ENCODE measurements at regions not wholly inside any gene's neighbourhood (a gene's known extent, or its start where the extent isn't known, plus 50 kb on each side); places are given as distances from the start of the nearest gene placed in this dataset.
A peak's percentile ranks its signal among the peaks of the same experiment; 100 is the strongest.

DNA sequence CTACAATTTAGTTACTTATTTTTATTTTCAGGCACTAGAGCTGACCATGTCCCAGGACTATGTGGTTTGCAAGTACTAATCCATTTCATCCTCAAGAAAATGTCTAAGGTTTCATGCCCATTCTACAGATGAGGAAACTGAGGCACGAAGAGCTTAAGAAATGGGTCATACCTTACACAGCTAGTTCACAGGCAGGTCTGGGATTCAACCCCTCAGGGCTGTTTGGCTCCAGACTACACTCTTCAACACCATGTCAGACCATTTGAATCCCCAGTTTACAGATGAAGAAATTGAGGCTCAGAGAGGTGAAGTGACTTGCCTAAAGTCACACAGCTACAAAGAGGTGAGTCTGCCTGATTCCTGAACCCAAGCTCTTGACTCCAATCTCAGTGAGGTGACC is 144.1 kb downstream of the MIAT start:
- no peak for DNase-seq
- Histone ChIP-seq H3K4me3 (ENCODE audit: low read length) (no peak overlapping the region), H3K27me3 (ENCODE audit: control insufficient read depth, insufficient read depth, low read length) (peaks cover 20% of the 10 kb centered on the region), H3K9me3 (replicated peaks; ENCODE audit: control insufficient read depth, low read depth, low read length) (no peaks in the 10 kb centered on the region), H3K36me3 (ENCODE audit: control insufficient read depth, insufficient read depth, low read length) (no peaks in the 10 kb centered on the region), H3K27ac (ENCODE audit: low read length) (no peak overlapping the region), H3K4me1 (ENCODE audit: control insufficient read depth, insufficient read depth, low read length) (no peaks in the 10 kb centered on the region)
- 100% methylated on average over 1 of the region's 1 CpG for WGBS (ENCODE audit: insufficient coverage)

DNA sequence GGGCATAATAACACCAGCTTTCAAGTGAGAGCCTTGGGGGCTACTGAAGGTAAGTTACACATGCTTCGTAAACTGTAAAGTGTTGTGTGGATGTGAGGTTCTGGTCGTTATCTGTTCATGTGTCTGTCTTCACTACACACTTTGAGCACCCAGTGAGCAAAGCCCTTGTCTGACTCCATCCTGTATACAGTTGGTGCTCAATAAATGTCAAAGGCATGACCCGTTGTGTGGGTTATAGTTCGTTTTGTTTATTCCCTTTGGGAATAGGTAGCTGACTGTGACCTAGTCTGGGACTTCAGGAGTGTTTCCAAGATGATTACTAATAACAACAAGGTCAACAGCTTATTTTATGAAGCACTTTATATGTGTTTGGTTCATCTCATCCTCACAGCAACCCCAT is 146.9 kb downstream of the MIAT start:
- Histone ChIP-seq H3K4me1 (ENCODE audit: control insufficient read depth, insufficient read depth, low read length) (no peaks in the 10 kb centered on the region), H3K9me3 (replicated peaks; ENCODE audit: control insufficient read depth, low read depth, low read length) (no peaks in the 10 kb centered on the region), H3K27me3 (ENCODE audit: control insufficient read depth, insufficient read depth, low read length) (peaks cover 20% of the 10 kb centered on the region), H3K36me3 (ENCODE audit: control insufficient read depth, insufficient read depth, low read length) (no peaks in the 10 kb centered on the region), H3K27ac (ENCODE audit: low read length) (no peak overlapping the region), H3K4me3 (ENCODE audit: low read length) (no peak overlapping the region)
- no peak for DNase-seq
- 100% methylated on average over 1 of the region's 4 CpGs for WGBS (ENCODE audit: insufficient coverage)

DNA sequence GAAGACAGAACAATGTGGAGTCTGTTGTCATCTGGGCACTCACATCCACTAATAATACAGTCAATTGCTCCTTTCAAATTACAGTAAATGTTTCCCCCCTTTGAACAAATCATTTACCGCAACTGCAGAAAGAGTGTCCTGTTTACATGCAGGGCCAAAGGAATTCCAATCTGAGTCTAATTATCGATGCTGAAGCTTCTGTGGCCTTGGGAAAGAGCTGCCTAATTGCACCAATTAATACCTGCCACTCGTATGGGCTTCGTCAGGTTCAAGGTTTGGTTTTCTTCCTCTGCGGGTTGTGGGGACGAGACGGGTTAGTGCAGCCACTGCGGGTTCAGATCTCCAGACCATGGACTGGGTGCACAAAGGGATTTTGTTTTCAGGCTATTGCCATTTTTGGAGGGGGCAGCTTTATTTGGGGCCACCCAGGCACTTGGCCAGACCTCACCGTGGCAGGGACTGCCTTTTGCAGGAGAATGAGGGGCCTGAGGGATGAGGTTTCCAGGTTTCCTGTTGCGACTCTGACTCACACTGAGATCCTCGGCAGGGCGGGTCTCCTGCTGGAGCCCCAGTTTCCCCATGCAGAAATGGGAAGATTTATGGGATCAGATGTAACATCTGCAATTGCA is 147.6 kb downstream of the MIAT start:
- H3K36me3 ChIP-seq (ENCODE audit: control insufficient read depth, insufficient read depth, low read length), result no peaks in the 10 kb centered on the region
- WGBS (ENCODE audit: insufficient coverage), result 42% methylated on average over 7 of the region's 12 CpGs
- no peaks in the 10 kb centered on the region for H3K9me3 ChIP-seq (replicated peaks; ENCODE audit: control insufficient read depth, low read depth, low read length)
- peaks cover 20% of the 10 kb centered on the region for H3K27me3 ChIP-seq (ENCODE audit: control insufficient read depth, insufficient read depth, low read length)
- no peak overlapping the region for H3K27ac ChIP-seq (ENCODE audit: low read length)
- DNase-seq, result no peak
- H3K4me1 ChIP-seq (ENCODE audit: control insufficient read depth, insufficient read depth, low read length), result no peaks in the 10 kb centered on the region
- no peak overlapping the region for H3K4me3 ChIP-seq (ENCODE audit: low read length)

DNA sequence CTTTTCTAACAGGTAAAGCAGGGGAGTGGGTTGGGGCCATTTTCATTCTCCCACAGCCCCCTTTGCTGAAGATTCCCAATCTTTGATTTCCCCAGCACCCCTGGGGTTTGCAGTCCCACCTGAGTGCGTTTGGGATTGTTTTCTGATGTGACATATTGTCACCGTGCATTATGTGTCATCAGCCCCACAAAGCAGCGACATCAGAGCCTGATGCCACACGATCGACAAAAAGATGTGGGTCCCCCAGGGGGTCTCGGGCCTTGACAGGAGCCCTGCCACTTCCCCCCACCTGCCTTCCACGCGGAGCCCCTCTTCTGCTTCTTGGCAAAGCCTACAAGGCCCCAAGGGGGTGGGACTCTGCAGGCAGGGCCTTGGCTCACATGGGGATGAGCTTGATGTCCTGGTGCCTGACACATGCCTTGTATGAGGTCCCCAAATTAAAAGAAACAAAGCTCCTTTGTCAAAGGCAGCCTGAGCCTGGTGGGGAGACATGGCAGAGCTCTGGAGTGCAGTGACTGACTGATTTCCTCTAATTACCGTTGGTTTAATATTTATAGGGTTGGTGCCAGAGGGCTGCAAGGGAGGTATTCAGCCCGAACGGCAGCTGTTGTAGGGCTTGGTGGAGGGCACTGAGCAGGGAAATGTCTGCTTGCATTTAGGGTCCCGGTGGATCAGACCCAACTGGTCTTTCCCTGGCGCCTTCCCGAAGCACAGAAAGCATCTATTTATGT is 149.2 kb downstream of the MIAT start:
- Histone ChIP-seq H3K9me3 (replicated peaks; ENCODE audit: control insufficient read depth, low read depth, low read length) (no peaks in the 10 kb centered on the region), H3K36me3 (ENCODE audit: control insufficient read depth, insufficient read depth, low read length) (no peaks in the 10 kb centered on the region)
- WGBS (ENCODE audit: insufficient coverage), result 55% methylated on average over 7 of the region's 14 CpGs

DNA sequence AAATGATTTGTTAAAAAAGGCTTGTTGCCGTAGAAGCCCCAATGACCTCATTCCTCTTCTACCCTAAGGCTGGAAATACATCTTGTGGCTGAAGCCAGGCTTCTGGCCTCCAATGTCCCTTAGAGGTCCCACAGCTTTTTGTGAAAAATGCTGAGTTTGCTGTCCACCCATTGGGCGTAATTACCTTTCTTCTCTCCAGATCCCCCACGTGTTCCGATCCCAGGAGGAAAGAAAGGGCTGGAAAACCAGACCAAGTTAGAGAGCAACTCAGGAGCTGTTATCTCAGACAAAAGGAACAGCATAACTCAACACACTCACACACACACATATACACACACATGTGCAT is 154.2 kb downstream of the MIAT start:
- 54% methylated on average over 3 of the region's 4 CpGs for WGBS (ENCODE audit: insufficient coverage)
- H3K4me3 ChIP-seq (ENCODE audit: low read length), result no peak overlapping the region
- H3K9me3 ChIP-seq (replicated peaks; ENCODE audit: control insufficient read depth, low read depth, low read length), result no peaks in the 10 kb centered on the region
- DNase-seq, result peak; percentile 68
- H3K27ac ChIP-seq (ENCODE audit: low read length), result no peak overlapping the region
- no peaks in the 10 kb centered on the region for H3K36me3 ChIP-seq (ENCODE audit: control insufficient read depth, insufficient read depth, low read length)
- H3K4me1 ChIP-seq (ENCODE audit: control insufficient read depth, insufficient read depth, low read length), result peaks cover 11% of the 10 kb centered on the region
- H3K27me3 ChIP-seq (ENCODE audit: control insufficient read depth, insufficient read depth, low read length), result peaks cover 3% of the 10 kb centered on the region

More for the DNA sequence above, 149.2 kb downstream of the MIAT start:
- H3K27ac ChIP-seq (ENCODE audit: low read length), result no peak overlapping the region
- H3K4me1 ChIP-seq (ENCODE audit: control insufficient read depth, insufficient read depth, low read length), result peaks cover 10% of the 10 kb centered on the region
- no peak for DNase-seq
- no peak overlapping the region for H3K4me3 ChIP-seq (ENCODE audit: low read length)
- H3K27me3 ChIP-seq (ENCODE audit: control insufficient read depth, insufficient read depth, low read length), result peaks cover 20% of the 10 kb centered on the region

DNA sequence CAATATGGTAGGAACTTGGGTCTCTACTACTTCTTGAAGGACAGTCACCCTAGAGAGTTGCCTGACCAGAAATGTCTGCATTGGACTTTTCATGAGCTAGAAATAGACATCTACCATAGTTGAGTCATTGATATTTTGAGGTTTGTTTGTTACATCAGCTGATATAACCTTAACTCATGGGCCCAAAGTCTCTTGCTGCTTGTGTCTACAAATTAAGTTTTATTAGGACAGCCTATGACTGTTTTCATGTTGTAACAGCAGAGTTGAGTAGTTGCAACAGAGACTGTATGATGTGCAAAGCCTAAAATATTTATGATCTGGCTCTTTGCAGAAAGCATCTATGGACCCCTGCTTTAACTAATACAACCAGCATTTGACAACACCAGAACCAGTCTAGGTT is 155.3 kb downstream of the MIAT start:
- H3K27ac ChIP-seq (ENCODE audit: low read length), result no peak overlapping the region
- no peaks in the 10 kb centered on the region for H3K9me3 ChIP-seq (replicated peaks; ENCODE audit: control insufficient read depth, low read depth, low read length)
- no peaks in the 10 kb centered on the region for H3K36me3 ChIP-seq (ENCODE audit: control insufficient read depth, insufficient read depth, low read length)
- peaks cover 11% of the 10 kb centered on the region for H3K4me1 ChIP-seq (ENCODE audit: control insufficient read depth, insufficient read depth, low read length)
- H3K4me3 ChIP-seq (ENCODE audit: low read length), result no peak overlapping the region
- no peaks in the 10 kb centered on the region for H3K27me3 ChIP-seq (ENCODE audit: control insufficient read depth, insufficient read depth, low read length)
- no peak for DNase-seq

DNA sequence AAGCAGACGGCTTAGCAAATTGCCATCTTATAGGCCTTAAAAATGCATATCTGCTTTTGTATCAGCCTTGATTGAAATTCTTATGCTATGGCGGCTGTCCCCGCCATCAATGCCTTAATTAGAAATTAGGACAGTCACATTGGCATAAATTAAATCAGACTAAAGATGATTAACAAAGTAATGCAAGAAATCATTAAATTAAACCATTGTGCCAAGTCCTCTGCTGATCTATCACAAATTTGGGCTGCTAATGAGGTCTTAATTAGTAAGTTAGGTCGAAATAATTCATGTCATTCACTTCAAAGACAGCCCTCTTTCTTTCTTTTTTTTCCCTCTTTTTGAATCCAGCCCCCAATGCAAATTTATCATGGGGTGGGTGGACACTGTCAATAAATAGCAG is 159.3 kb downstream of the MIAT start:
- H3K27ac ChIP-seq (ENCODE audit: low read length), result no peak overlapping the region
- H3K4me3 ChIP-seq (ENCODE audit: low read length), result no peak overlapping the region
- H3K27me3 ChIP-seq (ENCODE audit: control insufficient read depth, insufficient read depth, low read length), result no peaks in the 10 kb centered on the region
- no peak for DNase-seq
- H3K4me1 ChIP-seq (ENCODE audit: control insufficient read depth, insufficient read depth, low read length), result no peaks in the 10 kb centered on the region
- H3K9me3 ChIP-seq (replicated peaks; ENCODE audit: control insufficient read depth, low read depth, low read length), result peaks cover 11% of the 10 kb centered on the region
- no peaks in the 10 kb centered on the region for H3K36me3 ChIP-seq (ENCODE audit: control insufficient read depth, insufficient read depth, low read length)
- 14% methylated on average over 1 of the region's 4 CpGs for WGBS (ENCODE audit: insufficient coverage)

DNA sequence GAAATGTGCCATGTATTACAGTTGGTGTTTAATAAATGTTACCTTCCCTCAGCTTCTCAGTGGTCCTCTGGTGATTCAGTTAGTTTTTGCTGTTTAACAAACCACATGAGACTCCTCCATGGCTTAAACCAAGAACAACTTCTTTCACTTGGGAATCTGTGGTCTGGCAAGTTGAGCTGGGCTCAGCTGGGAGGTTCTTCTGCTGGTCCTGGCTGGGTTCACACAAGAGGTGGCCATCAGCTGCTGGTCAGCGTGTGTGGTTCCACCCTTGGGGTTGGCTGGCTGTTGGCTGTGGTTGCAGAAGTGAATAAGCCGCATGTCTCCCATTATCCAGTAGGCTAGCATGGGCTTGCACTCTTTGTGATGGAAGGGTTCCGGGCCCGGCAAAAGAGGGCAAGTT is 160.5 kb downstream of the MIAT start:
- no peaks in the 10 kb centered on the region for H3K36me3 ChIP-seq (ENCODE audit: control insufficient read depth, insufficient read depth, low read length)
- no peaks in the 10 kb centered on the region for H3K27me3 ChIP-seq (ENCODE audit: control insufficient read depth, insufficient read depth, low read length)
- no peak for DNase-seq
- no peaks in the 10 kb centered on the region for H3K4me1 ChIP-seq (ENCODE audit: control insufficient read depth, insufficient read depth, low read length)
- peaks cover 11% of the 10 kb centered on the region for H3K9me3 ChIP-seq (replicated peaks; ENCODE audit: control insufficient read depth, low read depth, low read length)
- 57% methylated on average over 4 of the region's 4 CpGs for WGBS (ENCODE audit: insufficient coverage)
- no peak overlapping the region for H3K27ac ChIP-seq (ENCODE audit: low read length)
- no peak overlapping the region for H3K4me3 ChIP-seq (ENCODE audit: low read length)

DNA sequence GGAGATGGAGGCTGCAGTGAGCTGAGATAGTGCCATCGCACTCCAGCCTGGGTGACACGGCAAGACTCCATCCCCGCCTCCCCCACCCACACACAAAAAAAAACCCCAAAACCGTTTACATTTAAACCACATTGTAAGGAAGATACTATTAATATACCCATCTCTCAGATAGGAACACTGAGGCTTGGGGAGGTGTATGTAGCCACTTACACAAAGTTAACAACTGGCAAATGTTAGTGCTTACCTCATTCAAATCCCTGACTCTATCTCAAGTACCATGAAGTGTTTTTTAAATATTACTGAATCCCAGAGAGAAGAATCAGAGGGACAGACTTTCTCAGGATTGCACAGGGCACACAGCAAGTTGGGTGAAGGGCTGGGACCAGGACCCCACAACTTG is 164.5 kb downstream of the MIAT start:
- H3K4me3 ChIP-seq (ENCODE audit: low read length), result no peak overlapping the region
- no peaks in the 10 kb centered on the region for H3K36me3 ChIP-seq (ENCODE audit: control insufficient read depth, insufficient read depth, low read length)
- H3K27ac ChIP-seq (ENCODE audit: low read length), result no peak overlapping the region
- DNase-seq, result no peak
- WGBS (ENCODE audit: insufficient coverage), result no CpG with 5 or more reads among the region's 4 CpGs
- no peaks in the 10 kb centered on the region for H3K4me1 ChIP-seq (ENCODE audit: control insufficient read depth, insufficient read depth, low read length)
- no peaks in the 10 kb centered on the region for H3K27me3 ChIP-seq (ENCODE audit: control insufficient read depth, insufficient read depth, low read length)
- peaks cover 11% of the 10 kb centered on the region for H3K9me3 ChIP-seq (replicated peaks; ENCODE audit: control insufficient read depth, low read depth, low read length)

DNA sequence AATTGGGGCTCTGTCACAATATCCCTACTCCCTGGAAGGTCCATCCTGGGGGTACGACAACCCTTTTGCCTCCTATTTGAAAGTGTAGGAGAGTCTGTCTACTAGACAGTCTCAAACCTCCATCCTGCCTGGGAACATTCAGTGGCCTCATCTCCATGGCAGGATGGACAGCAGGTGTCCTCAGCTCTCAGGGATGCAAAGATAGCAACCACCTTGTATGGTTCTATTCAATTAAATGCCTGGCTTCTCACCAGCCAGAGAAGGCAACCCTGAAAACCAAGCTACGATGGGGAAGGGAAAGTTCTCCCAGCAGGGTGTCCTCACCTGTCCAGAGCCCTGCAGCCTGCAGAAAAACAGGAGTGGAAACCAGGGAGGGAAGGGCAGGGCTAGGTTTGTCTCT is 164.9 kb downstream of the MIAT start:
- WGBS (ENCODE audit: insufficient coverage), result no CpG with 5 or more reads among the region's 2 CpGs
- no peak for DNase-seq
- H3K36me3 ChIP-seq (ENCODE audit: control insufficient read depth, insufficient read depth, low read length), result no peaks in the 10 kb centered on the region
- no peak overlapping the region for H3K4me3 ChIP-seq (ENCODE audit: low read length)
- no peaks in the 10 kb centered on the region for H3K4me1 ChIP-seq (ENCODE audit: control insufficient read depth, insufficient read depth, low read length)
- peaks cover 11% of the 10 kb centered on the region for H3K9me3 ChIP-seq (replicated peaks; ENCODE audit: control insufficient read depth, low read depth, low read length)
- no peak overlapping the region for H3K27ac ChIP-seq (ENCODE audit: low read length)
- H3K27me3 ChIP-seq (ENCODE audit: control insufficient read depth, insufficient read depth, low read length), result no peaks in the 10 kb centered on the region

DNA sequence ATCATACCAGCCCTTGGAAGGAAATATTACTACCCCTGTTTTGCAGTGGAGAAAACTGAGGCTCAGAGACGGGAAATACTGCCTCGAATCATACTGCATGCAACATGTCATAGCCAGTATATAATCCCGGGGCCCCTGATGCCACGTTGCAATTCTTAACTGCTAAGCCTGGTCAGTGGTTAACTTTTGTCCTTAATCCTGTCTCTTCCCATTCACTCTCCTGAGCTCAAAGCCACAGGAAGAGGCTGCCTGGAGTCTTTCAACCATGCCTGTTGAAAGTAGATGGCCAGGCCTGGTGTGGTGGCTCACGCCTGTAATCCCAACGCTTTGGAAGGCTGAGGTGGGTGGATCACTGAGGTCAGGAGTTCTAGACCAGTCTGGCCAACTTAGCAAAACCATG is 166.6 kb downstream of the MIAT start:
- Histone ChIP-seq H3K4me3 (ENCODE audit: low read length) (no peak overlapping the region), H3K4me1 (ENCODE audit: control insufficient read depth, insufficient read depth, low read length) (no peaks in the 10 kb centered on the region), H3K27me3 (ENCODE audit: control insufficient read depth, insufficient read depth, low read length) (no peaks in the 10 kb centered on the region), H3K9me3 (replicated peaks; ENCODE audit: control insufficient read depth, low read depth, low read length) (peaks cover under 1% of the 10 kb centered on the region), H3K36me3 (ENCODE audit: control insufficient read depth, insufficient read depth, low read length) (no peaks in the 10 kb centered on the region), H3K27ac (ENCODE audit: low read length) (no peak overlapping the region)
- 70% methylated on average over 4 of the region's 6 CpGs for WGBS (ENCODE audit: insufficient coverage)
- no peak for DNase-seq
